ENCODE measurements at regions not wholly inside any gene's neighbourhood (a gene's known extent, or its start where the extent isn't known, plus 50 kb on each side); places are given as distances from the start of the nearest gene placed in this dataset.

- FAIRE-seq = no peak
- H3K9me3 ChIP-seq (ENCODE audit: control insufficient read depth in 2 of 3, insufficient read depth in 1 of 3, low read length in 3 of 3) = no peaks in the 10 kb centered on the region
- H3K36me3 ChIP-seq (ENCODE audit: control insufficient read depth in 2 of 3, insufficient read depth in 3 of 3, low read length in 3 of 3) = no peaks in the 10 kb centered on the region
- H3K4me3 ChIP-seq (ENCODE audit: low read length in 3 of 3) = no peak overlapping the region
- no peaks in the 10 kb centered on the region for H3K4me1 ChIP-seq (ENCODE audit: control insufficient read depth in 2 of 3, insufficient read depth in 2 of 3, low read depth in 1 of 3, low read length in 3 of 3)
- no peak overlapping the region for H3K9ac ChIP-seq (ENCODE audit: low read length in 3 of 3)
- no peak overlapping the region for H3K27ac ChIP-seq (ENCODE audit: low read depth in 2 of 2, low read length in 2 of 2)
- no peak for DNase-seq
- H3K27me3 ChIP-seq (ENCODE audit: control insufficient read depth, insufficient read depth, low read length) = no peaks in the 10 kb centered on the region
- TF ChIP-seq, protein P1, sequence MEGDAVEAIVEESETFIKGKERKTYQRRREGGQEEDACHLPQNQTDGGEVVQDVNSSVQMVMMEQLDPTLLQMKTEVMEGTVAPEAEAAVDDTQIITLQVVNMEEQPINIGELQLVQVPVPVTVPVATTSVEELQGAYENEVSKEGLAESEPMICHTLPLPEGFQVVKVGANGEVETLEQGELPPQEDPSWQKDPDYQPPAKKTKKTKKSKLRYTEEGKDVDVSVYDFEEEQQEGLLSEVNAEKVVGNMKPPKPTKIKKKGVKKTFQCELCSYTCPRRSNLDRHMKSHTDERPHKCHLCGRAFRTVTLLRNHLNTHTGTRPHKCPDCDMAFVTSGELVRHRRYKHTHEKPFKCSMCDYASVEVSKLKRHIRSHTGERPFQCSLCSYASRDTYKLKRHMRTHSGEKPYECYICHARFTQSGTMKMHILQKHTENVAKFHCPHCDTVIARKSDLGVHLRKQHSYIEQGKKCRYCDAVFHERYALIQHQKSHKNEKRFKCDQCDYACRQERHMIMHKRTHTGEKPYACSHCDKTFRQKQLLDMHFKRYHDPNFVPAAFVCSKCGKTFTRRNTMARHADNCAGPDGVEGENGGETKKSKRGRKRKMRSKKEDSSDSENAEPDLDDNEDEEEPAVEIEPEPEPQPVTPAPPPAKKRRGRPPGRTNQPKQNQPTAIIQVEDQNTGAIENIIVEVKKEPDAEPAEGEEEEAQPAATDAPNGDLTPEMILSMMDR (IDR thresholded peaks at IDR 0.05; ENCODE audit: borderline replicate concordance, extremely low read depth, insufficient read depth) = no peak
- intact Hi-C loops (cut with DNase I) = no loop called here
These were observed 612.5 kb upstream of the TMEM132C start for GRCh38 chr12:127654383-127654985.

DNA sequence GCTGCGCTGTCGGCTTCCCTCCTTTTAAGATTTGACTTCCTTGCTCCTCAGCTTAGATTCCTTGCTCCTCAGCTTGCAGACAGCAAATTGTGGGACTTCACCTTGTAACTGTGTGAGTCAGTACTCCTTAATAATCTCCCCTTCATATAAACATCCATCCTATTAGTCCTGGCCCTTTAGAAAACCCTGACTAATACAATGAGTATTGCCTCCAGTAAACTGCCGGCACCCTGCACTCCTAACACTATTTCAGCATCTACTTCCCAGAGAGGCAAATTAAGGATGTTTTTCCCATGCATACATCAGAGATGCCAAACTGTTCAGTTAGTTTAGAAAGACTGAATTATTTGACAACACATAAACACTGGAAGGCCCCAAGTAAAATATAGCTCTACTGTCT lies 611.3 kb upstream of the TMEM132C start:
- H3K27me3 ChIP-seq (ENCODE audit: control insufficient read depth, insufficient read depth, low read length) = no peaks in the 10 kb centered on the region
- FAIRE-seq = no peak
- no peaks in the 10 kb centered on the region for H3K9me3 ChIP-seq (ENCODE audit: control insufficient read depth in 2 of 3, insufficient read depth in 1 of 3, low read length in 3 of 3)
- H3K4me1 ChIP-seq (ENCODE audit: control insufficient read depth in 2 of 3, insufficient read depth in 2 of 3, low read depth in 1 of 3, low read length in 3 of 3) = no peaks in the 10 kb centered on the region
- no peak overlapping the region for H3K27ac ChIP-seq (ENCODE audit: low read depth in 2 of 2, low read length in 2 of 2)
- H3K9ac ChIP-seq (ENCODE audit: low read length in 3 of 3) = no peak overlapping the region
- DNase-seq = no peak
- no peak overlapping the region for H3K4me3 ChIP-seq (ENCODE audit: low read length in 3 of 3)
- intact Hi-C loops (cut with DNase I) = no loop called here
- TF ChIP-seq, protein P1 (IDR thresholded peaks at IDR 0.05; ENCODE audit: borderline replicate concordance, extremely low read depth, insufficient read depth) = no peak
- H3K36me3 ChIP-seq (ENCODE audit: control insufficient read depth in 2 of 3, insufficient read depth in 3 of 3, low read length in 3 of 3) = no peaks in the 10 kb centered on the region

DNA sequence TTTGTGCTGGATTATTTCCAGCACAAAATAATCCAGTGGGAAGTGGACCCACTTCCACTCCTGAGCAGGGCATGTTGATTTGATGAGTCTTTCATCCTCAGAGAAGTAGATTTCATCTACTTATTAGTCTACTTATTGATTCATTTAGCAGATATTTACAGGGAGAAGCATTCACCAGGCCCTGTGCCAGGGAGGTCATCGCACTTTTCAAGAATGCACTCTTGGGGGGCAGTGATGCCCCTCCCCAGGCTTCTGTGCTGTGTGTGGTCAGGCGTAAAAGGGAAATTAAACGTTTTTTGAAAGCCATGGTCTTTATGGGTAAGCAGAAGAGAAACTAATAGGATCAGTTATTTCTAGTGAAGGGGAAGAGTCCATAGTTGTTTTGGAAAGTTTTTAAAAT lies 610.7 kb upstream of the TMEM132C start:
- Histone ChIP-seq H3K9ac (ENCODE audit: low read length in 3 of 3) (no peak overlapping the region), H3K36me3 (ENCODE audit: control insufficient read depth in 2 of 3, insufficient read depth in 3 of 3, low read length in 3 of 3) (no peaks in the 10 kb centered on the region), H3K27ac (ENCODE audit: low read depth in 2 of 2, low read length in 2 of 2) (no peak overlapping the region), H3K4me3 (ENCODE audit: low read length in 3 of 3) (no peak overlapping the region), H3K27me3 (ENCODE audit: control insufficient read depth, insufficient read depth, low read length) (no peaks in the 10 kb centered on the region), H3K4me1 (ENCODE audit: control insufficient read depth in 2 of 3, insufficient read depth in 2 of 3, low read depth in 1 of 3, low read length in 3 of 3) (no peaks in the 10 kb centered on the region), H3K9me3 (ENCODE audit: control insufficient read depth in 2 of 3, insufficient read depth in 1 of 3, low read length in 3 of 3) (no peaks in the 10 kb centered on the region)
- TF ChIP-seq, protein P1 (IDR thresholded peaks at IDR 0.05; ENCODE audit: borderline replicate concordance, extremely low read depth, insufficient read depth) = no peak
- FAIRE-seq (no peak), DNase-seq (no peak)
- intact Hi-C loops (cut with DNase I) = no loop called here

DNA sequence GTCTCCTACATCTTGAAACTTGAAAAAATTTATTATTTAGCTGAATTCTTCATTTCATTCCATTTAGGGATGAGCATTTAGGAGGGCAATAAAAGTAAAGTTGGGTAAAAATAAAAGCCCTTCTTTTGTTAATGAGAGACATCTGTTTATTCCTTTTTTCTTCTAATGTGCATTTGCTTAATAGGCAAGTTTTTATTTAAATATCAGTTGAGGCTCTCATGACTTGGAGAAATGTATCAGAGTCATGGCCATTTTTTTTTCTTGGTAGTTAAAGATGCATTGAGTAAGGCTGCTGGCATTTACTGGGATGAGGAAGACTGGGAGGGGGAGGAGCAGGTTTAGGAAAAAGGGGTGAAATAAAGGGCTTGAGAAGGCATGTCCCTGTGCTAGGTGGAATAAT lies 609.9 kb upstream of the TMEM132C start:
- no peak for DNase-seq
- TF ChIP-seq, protein P1 (IDR thresholded peaks at IDR 0.05; ENCODE audit: borderline replicate concordance, extremely low read depth, insufficient read depth) = no peak
- Histone ChIP-seq H3K4me1 (ENCODE audit: control insufficient read depth in 2 of 3, insufficient read depth in 2 of 3, low read depth in 1 of 3, low read length in 3 of 3) (no peaks in the 10 kb centered on the region), H3K27ac (ENCODE audit: low read depth in 2 of 2, low read length in 2 of 2) (no peak overlapping the region), H3K36me3 (ENCODE audit: control insufficient read depth in 2 of 3, insufficient read depth in 3 of 3, low read length in 3 of 3) (no peaks in the 10 kb centered on the region), H3K4me3 (ENCODE audit: low read length in 3 of 3) (no peak overlapping the region), H3K9me3 (ENCODE audit: control insufficient read depth in 2 of 3, insufficient read depth in 1 of 3, low read length in 3 of 3) (no peaks in the 10 kb centered on the region), H3K9ac (ENCODE audit: low read length in 3 of 3) (no peak overlapping the region), H3K27me3 (ENCODE audit: control insufficient read depth, insufficient read depth, low read length) (no peaks in the 10 kb centered on the region)
- intact Hi-C loops (cut with DNase I) = no loop called here
- no peak for FAIRE-seq
